Glomerular visceral epithelial cell (primary cell): ENCODE measurements at regions not wholly inside any gene's neighbourhood (a gene's known extent, or its start where the extent isn't known, plus 50 kb on each side); places are given as distances from the start of the nearest gene placed in this dataset.

Source experiments
- DNase-seq: peaks from one replicate; pipeline ENCODE4 v3.0.0-alpha.2; 2016; ENCODE audit errors: extremely low spot score

- no peak for DNase-seq
These were observed 266.4 kb downstream of the TMEM182 start for GRCh38 chr2:103028181-103028580.
